ENCODE measurements at regions not wholly inside any gene's neighbourhood (a gene's known extent, or its start where the extent isn't known, plus 50 kb on each side); places are given as distances from the start of the nearest gene placed in this dataset.

GRCh38 chr11:26040339-26040738, 291.6 kb upstream of the ANO3 start:
- DNase-seq = no peak

GRCh38 chr11:26042113-26042512, 289.8 kb upstream of the ANO3 start:
- DNase-seq = no peak

- DNase-seq = no peak
These were observed 288.3 kb upstream of the ANO3 start for GRCh38 chr11:26043665-26044064.

GRCh38 chr11:26044389-26044788, 287.5 kb upstream of the ANO3 start:
- DNase-seq = no peak

- no peak for DNase-seq
These were observed 286.8 kb upstream of the ANO3 start for GRCh38 chr11:26045082-26045481.

- no peak for DNase-seq
These were observed 283.7 kb upstream of the ANO3 start for GRCh38 chr11:26048271-26048670.

GRCh38 chr11:26053966-26054365, 278.0 kb upstream of the ANO3 start:
- no peak for DNase-seq

GRCh38 chr11:26062660-26063059, 269.3 kb upstream of the ANO3 start:
- no peak for DNase-seq

- DNase-seq = no peak
These were observed 268.0 kb upstream of the ANO3 start for GRCh38 chr11:26063915-26064314.

- no peak for DNase-seq
These were observed 266.0 kb upstream of the ANO3 start for GRCh38 chr11:26065944-26066343.

- DNase-seq = no peak
These were observed 261.1 kb upstream of the ANO3 start for GRCh38 chr11:26070714-26071380.

GRCh38 chr11:26072614-26073153, 259.2 kb upstream of the ANO3 start:
- DNase-seq = no peak

GRCh38 chr11:26073646-26074045, 258.3 kb upstream of the ANO3 start:
- no peak for DNase-seq

- no peak for DNase-seq
These were observed 255.5 kb upstream of the ANO3 start for GRCh38 chr11:26076233-26076990.

GRCh38 chr11:26078231-26078821, 253.6 kb upstream of the ANO3 start:
- DNase-seq = no peak

- no peak for DNase-seq
These were observed 247.6 kb upstream of the ANO3 start for GRCh38 chr11:26084313-26084712.

GRCh38 chr11:26086028-26086427, 245.9 kb upstream of the ANO3 start:
- DNase-seq = no peak

GRCh38 chr11:26087120-26087935, 244.6 kb upstream of the ANO3 start:
- no peak for DNase-seq

GRCh38 chr11:26088391-26088790, 243.5 kb upstream of the ANO3 start:
- no peak for DNase-seq

GRCh38 chr11:26090651-26091050, 241.3 kb upstream of the ANO3 start:
- DNase-seq = no peak

GRCh38 chr11:26093206-26093605, 238.7 kb upstream of the ANO3 start:
- no peak for DNase-seq

GRCh38 chr11:26095340-26095739, 236.6 kb upstream of the ANO3 start:
- no peak for DNase-seq

Measured in left kidney (tissue), 1 donor.